ENCODE measurements at regions not wholly inside any gene's neighbourhood (a gene's known extent, or its start where the extent isn't known, plus 50 kb on each side); places are given as distances from the start of the nearest gene placed in this dataset.
"Not testable (repeated sequence)": the region's sequence is repeated elsewhere in the genome, so short reads cannot be mapped to it uniquely, and the experiment has no call there.

DNA sequence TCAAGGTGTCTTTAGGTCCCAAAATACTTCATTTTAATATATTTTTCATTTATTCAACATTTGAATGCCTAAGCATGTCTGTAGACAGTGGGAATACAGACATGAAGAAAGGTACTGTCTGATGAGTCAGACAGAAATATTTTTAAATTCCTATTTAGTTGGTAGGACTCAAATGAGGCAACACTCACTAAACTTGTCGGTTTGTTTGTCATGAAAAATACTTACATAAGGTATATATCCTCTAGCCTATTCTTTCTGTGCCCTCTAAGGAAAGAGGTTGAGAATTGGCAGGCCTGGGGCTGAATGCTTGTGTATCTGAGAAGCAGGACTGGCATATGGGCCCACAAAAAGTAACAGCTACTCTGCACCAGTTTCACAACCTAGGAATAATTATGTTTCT is 423.6 kb upstream of the MDFIC2 start:
- DNase-seq, result no peak

DNA sequence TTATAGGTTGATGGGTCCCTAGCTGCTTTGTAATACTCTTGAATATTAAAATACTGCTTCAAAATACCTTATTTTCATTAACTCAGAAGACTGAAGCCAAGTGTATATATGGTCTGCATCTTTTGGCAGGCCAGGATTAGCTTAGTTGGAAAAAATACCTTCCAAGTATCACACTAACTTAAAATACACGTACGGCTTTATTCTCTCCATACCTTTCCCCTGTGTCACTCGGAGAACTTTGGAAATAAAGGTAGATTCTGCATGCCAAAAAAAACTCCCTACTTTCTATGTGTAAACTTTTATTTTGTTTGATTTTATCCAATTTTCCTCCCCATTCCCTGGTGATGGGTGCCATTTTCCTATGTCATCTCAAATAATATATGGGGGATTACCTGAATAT is 422.3 kb upstream of the MDFIC2 start:
- DNase-seq, result no peak

DNA sequence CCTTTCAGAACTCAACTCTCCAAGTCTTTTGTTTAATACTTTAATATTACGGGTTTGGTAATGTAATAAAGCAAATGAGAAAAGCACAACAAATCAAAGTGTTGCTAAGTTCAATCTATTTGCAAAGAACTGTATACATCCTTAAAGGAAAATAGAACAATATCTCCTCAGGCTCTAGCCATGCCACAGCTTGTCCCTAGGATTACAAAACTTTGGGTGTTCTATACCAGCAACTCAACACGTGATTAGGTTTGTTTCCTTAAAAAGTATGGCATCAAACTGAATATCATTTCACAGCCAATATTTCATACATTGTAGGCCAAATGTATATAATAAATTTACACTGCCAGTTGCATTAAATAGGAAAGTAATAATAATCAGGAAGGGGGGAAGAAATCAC is 418.6 kb upstream of the MDFIC2 start:
- no peak for DNase-seq

DNA sequence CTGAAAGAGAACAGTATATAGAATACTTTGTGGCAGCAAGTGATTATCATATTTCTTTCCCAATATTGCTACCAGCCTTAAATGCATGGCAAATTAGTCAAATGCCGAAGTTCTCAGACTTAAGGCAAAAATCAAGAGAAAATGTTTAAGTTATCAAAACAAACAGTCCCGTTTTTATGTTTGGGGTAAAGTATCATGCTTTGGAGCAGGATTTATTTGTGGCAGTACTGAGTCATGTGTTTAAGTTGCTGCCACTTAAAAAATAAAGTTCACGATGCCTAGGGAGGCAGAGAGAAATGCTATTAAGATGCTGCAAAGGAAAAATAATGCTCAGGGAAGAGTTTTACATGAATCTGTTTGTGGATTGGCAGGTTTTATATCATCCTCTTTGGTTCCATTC is 417.4 kb upstream of the MDFIC2 start:
- DNase-seq, result no peak

DNA sequence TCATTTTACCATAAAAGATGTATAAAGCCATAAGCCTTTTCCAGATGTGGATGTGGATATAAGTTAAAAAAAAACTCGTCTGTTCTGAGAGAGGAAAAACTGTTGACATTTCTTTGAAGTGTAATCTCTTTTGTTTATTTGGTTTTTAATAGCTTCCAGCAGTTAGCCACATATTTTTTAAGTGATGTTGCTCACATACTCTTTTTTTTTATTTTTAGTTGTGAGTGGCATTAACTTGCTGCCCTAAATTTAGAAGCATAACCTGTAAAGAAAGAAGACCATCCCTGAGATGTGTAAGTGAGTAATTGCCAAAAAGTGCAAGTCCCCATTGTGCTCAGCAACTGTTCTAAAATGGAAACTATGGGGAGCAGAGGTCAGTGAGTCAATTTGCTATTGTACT is 415.9 kb upstream of the MDFIC2 start:
- DNase-seq, result no peak

DNA sequence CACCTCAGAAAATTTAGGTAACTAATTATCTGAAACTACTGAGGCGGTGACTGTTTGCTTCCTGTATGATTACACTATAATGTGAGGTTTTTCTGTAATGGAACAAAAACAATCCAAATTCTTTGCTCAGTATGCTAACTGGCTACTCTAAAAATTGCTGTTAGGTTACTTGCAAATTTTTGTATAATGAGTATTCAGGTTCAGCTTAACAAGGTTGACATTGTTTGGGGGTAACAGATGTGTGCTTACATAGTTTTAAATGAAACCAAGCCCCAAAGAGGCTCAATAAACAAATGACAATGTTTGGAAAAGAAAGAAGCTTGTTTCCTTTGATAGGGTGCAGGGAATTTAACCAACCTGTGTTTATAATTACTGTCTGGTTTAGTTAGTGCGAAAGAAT is 414.5 kb upstream of the MDFIC2 start:
- DNase-seq, result no peak

DNA sequence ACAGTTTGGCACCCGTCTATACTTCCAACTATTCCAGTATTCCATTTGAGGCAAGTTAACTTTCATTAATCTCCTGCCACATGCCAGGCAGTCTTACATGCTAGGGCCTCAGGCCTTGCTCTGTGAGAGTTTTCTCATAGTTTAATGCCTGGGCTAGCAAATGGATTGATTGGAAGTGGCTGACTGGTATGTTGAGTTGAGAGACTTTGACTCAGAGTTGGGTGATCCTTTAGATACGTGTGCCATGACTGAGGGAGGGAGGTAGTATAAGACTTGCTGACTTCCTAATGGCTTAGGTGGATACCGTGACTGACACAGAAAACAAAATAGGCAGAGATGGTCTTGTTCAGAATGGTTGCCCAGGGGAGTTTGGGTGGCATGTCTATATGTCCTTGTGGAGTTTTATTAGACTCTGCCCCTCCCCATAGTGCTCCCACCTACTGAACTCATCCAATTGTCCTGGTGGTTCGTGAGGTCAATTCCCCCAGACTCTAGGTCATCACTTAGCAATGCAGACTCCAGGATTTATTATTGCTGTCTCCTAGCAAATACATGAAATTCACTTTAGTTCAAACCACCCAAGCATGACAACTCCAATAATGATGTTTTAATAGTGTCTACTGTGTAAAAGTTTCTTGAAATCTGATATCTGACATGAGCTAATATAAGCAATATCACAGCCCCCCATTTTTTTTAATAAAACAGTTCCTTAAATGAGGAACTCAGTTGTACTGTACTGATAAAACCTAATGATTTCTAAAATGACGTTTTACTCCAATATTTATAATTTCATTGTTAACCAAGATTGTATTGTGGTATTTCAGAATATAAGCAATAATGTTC is 413.9 kb upstream of the MDFIC2 start:
- DNase-seq, result no peak

DNA sequence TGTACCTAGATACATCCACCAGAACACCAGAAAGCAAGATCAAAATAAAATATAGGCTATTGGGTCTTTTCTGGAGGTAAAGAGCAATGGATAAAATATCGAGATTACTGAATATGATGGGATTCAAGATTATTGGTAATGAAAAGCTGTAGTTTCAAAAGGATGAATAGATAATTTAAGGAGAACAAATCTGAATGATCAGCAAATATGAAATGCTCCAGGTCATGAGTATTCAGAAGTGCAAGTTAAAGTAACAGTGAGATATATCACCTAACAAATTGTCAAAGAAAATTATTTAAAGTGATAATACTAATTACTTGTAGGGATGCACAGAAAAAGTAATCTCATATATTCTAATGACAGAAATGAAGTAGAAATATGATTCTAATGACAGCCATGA is 409.6 kb upstream of the MDFIC2 start:
- DNase-seq, result no peak

DNA sequence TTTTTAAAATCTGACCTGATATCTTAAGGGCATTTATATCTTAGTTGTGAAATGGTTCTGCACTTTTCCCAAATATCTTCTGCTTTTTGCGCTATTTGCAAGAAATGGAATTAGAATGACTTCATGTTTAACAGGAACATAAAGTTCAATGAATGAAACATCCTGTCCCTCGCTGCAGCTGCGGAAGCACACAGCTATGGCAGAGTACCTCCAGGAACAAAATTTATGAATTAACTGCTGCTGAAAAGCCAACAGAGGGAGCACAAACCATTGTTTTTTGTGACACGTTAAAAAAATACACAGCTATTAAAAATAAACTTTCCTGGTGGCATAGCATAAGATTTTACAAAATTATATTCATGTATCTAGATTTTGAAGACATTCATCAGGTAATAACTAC is 404.4 kb upstream of the MDFIC2 start:
- peak; percentile 5 for DNase-seq

DNA sequence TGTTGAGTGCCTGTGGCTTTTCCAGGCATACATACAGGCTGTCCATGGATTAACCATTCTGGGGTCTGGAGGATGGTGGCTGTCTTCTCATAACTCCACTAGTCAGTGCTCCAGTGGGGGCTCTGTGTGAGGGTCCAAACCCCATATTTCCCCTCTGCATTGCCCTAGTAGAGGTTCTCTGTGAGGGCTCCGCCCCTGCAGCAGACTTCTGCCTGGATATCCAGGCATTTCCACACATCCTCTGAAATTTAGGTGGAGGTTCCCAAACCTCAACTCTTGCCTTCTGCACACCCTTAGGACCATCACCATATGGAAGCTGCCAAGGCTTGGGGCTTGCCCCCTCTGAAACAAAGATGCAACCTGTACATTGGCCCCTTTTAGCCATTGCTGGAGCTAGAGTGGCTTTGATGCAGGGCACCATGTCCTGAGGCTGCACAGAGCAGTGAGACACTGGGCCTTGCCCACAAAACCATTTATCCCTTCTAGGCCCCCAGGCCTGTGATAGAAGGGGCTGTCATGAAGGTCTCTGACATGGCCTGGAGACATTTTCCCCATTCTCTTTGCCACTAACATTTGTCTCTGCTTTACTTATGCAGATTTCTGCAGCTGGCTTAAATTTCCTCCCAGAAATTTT is 400.1 kb upstream of the MDFIC2 start:
- no peak for DNase-seq

DNA sequence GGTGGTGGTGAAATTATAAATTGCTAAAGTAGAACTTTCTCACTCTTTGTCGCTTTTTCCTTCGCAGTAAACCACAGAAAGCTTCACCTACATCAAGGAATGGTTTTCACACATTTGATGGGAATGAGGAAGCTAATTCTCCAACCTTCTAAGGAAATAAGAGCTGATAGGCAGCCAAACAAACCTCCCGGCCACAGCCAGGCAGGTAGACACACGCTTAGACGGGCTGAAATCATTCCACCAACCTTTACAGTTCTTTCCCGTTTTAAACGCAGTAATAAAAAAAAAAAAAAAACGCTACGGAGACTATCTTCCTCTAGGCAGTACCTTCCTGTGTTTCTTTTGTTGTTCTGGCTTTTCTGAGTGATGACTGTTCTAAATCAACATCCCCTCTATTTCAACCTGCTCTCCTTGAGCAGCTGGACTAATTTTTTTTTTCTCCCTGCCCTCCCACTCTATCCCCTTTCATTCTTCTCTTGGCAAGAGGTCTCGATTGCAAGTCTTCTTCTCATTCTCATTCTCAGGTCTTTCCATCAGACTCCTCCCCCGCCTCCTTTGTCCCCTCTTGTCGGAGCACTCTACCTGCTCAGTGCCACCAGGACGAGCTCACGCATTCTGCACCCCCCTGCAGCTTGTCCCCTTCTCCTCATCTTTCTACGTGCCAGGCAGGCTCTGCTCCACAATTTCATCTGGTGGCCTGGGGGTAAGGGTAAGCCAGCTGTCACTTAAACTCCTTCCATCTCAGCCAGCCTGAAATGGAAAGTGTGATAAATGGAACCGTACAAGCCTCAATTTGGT is 391.1 kb upstream of the MDFIC2 start:
- DNase-seq, result no peak

DNA sequence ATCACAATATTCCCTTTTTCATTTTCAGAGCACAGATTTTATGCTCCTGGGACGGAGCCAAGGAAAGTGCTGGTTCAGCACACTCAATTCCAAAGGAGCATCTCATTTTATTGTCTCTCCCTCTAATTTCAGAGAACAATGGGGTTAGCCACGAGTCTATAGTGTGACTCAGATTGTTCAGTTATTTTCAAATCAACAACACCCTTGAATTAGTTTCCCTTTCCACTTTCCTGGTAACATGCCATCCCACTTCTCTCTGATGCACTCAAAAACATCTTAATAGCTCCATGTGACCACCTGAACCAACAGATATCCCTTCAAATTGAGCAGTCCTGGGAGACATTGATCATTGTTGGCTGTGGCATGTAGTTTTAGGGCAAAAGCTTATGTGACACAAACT is 389.7 kb upstream of the MDFIC2 start:
- no peak for DNase-seq

DNA sequence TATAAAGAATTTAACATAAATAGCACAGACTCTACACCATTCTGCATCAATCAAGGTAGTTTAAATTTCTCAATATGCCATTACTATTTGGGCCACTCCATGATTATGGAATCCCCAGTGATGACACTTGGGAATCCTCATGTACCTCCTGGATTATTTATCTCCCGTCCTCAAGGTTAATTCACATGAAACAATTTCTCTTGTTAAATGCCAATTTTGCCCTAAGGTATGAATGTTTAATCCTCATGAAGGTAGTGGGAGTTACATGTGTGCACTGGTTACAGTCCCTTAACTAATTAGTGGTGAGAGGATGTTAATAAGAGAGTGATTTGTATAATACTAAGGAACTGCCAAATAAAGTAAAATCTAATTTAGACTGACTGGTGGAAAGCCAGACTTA is 372.3 kb upstream of the MDFIC2 start:
- DNase-seq, result no peak

DNA sequence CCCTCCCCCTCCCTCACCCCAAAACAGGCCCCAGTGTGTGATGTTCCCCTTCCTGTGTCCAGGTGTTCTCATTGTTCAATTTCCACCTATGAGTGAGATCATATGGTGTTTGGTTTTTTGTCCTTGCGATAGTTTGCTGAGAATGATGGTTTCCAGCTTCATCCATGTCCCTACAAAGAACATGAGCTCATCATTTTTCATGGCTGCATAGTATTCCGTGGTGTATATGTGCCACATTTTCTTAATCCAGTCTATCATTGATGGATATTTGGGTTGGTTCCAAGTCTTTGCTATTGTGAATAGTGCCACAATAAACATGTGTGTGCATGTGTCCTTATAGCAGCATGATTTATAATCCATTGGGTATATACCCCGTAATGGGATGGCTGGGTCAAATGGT is 363.4 kb upstream of the MDFIC2 start:
- DNase-seq, result not testable (repeated sequence)

DNA sequence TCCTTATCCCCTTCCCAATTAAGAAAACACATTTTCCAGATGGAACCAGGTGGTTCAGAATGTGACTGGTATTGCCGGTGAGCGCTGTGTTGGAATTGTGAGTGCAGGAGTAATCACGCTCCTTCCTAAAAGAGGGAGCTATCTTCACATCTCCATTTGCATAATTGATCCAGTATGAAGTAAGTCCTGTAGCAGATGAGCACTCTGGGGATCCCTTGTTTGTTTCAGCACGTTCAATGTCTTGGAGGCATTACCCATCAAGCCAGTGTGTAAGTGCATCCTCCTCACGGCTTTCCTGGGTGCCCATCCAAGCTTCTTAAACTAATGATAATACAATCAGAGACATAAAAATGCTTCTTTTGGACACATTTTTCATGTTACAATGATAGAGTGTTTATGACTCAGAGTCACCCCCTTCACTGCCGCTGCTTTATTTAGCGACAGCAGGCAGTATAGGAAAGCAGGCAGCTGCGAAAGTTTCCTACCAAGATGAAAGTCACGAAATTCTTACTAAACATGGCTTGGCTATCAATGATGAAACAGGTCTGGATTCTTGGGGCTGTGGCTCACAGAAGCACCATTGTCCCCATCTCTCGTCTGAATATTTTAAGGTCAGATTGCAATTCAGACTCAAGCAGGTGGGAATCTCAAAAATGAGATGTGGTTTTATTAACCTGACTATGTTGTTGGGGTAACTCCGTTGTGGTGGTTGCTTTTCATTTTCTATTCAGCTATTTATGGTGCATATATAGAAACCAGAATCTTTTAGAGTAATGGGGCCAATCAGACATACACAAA is 346.3 kb upstream of the MDFIC2 start:
- no peak for DNase-seq

DNA sequence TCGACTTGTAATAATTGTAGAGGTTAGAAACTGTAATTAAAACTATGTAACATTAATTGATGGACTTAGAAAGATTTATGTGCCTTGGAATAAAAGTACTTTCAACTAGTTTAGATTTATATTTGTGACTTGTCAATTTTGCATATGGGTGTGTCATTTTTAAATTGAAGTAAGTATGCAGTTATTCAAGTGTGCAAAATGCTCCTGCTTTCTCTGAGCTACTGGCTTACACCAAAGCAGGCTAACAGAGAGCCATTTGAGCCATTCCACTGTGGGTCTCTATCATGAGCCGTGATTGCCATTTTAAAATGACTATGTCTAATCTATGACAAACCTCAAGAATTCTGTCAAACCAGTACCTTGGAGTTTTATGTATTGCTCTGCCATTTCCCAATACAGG is 345.0 kb upstream of the MDFIC2 start:
- no peak for DNase-seq

DNA sequence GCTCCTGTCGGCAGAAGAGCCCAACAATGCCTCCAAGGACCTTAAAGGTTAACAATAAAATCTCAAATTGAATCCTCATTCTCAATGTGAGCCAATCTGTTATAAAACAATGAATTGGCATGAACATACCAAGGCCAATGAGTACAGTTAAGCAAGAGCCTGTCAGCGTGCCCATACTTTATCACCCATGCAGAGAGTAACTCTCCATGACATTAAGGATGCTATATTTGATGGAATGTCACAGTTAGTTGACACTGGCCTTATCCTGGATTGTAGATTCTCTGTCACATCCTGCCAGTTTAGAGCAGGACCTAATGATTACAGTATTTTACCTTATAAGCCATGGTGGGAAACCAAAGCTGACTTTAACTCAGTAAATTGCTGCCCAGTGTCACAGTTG is 335.4 kb upstream of the MDFIC2 start:
- DNase-seq, result no peak

DNA sequence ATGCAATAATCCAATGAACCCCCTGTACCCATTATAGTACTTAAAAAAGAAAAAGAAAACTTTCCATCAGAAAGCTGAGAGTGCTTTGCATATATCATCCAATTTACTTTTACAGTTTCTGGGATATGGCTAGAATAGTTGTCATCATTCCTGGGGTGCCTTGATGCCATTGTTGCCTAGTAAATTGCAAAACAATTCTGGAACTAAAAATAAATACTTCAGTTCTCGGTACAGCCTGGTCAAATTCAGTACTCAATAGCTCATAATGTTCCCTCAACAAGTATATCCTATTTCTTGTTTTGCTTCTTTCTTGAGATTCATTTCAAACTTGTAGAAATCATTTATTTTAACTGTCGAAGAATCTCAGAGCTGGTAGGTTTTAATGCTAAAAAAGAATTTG is 334.7 kb upstream of the MDFIC2 start:
- no peak for DNase-seq

DNA sequence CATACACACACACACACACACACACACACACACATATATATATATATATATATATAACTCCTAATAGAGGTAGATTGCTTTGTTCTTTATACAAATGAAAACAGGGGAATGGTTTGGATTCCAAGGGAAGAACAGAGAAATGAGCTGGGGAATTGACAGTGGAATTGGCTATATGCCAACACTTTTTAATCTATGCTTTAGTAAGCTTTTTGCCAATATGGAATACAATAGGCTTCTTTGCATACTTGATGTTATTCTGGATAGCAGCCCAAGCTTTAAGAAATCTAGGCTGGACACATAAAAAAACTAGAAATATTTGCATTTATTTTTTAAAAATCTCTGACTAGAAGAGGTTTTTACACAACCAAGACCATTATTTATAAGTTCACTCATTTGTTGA is 334.2 kb upstream of the MDFIC2 start:
- DNase-seq, result no peak

DNA sequence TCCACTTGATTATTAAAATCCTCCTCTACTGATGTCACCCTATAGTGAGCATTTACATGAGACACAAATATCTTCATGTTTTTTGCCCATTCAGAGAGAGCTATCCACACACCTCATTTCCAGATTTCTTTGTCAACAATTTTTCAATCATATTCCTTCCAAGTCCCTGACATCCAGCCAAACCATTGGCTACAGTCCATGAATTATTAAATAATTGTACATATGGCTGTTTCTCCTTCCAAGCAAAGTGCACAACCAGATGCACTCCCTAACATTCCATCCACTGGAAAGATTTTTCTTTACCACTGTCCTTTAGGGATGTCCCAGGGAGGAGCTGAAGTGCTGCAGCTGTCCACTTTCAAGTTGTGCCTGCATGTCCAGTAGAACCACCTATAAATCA is 328.0 kb upstream of the MDFIC2 start:
- DNase-seq, result no peak

DNA sequence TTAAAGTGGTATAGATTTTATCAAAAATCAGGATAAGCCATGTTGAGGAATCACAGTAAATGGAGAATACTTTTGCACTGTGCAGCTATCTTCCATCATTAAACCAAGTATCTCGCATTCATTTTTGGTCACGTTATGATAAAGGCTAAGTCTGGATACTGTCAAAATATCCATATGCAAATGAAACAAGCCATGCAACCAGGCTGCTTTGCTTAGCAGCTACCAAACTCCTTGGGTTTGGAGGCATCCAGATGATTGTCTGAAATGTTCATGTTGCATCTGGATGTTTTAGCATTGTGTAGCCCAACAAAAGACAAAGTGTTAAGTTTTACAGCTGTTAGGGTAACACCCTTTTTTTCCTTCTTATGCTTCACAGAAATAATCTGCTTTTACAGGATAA is 322.9 kb upstream of the MDFIC2 start:
- DNase-seq, result no peak

DNA sequence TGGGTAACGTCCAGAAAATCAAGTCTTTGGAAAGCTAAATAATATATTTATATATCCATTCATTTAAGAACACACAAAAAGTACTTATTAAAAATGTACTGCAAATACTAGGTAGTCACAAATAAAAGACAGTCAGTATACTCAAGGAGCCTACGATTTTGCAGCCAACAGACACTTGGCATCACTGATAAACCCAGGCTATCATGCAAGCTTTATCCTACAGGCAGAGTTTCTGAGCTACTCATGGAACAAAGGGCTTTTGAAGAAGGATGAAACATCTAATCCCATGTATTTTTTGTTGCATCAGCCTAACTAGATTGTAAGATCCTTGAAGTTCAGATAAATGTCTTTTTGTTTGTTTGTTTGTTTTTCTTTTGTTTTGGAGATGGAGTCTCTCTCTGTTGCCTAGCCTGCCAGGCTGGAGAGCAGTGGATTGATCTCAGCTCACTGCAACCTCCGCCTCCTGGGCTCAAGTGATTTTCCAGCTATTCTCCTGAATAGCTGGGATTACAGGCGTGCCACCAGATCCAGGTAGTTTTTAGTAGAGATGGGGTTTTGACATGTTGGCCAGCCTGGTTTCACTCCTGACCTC is 319.4 kb upstream of the MDFIC2 start:
- DNase-seq, result no peak

DNA sequence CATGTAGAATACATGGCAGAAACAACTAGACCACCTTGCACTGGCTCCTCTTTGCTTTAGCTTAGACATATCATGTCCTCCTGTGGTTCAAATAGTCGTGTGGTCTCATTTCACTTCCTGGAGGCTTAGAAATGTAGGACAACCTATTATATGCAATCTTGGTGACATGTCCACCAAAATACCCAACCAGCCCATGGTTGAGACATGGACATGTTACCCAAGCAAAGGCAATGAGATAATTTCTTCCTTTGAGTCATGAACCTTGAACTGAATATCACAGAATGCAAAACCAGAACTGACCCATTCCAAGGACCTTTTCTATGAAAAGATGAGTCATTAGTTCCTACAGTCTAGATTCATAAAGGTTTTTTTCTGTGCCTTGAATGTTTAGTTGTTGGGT is 309.0 kb upstream of the MDFIC2 start:
- DNase-seq, result no peak

Measured in CD4-positive, alpha-beta T cell treated with Interleukin-10 for 1 hour (primary cell).